ENCODE measurements at regions not wholly inside any gene's neighbourhood (a gene's known extent, or its start where the extent isn't known, plus 50 kb on each side); places are given as distances from the start of the nearest gene placed in this dataset.

DNA sequence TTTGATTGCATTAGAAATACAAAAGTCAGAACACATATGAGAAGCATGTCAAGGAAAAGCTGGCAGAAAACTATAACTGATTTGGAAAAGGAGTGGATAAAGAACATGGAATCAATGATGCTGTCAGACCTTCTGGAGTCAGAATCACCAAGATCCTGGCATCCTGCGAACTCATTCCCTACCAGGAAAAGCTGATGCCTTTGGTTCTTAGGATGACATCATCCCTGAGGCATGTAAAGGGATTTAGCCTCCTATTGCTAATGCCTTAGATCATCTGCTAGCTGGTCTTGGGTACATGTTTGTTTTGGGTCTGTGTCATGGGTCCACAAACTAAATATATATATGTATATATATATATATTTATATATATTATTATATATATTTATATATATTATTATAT lies 680.7 kb downstream of the EPHA4 start:
- Histone ChIP-seq H3K14ac (ENCODE audit: insufficient read depth, low read length) (no peak overlapping the region), H2AK5ac (ENCODE audit: insufficient read length, low read length) (no peak overlapping the region), H2AFZ (ENCODE audit: low read length) (no peak overlapping the region), H2BK15ac (ENCODE audit: low read depth, low read length) (no peak overlapping the region), H3K23ac (ENCODE audit: insufficient read length, low read depth, low read length) (no peak overlapping the region), H2BK5ac (ENCODE audit: insufficient read length, low read length) (no peak overlapping the region), H3K4me2 (ENCODE audit: insufficient read depth, insufficient read length, low read length) (no peak overlapping the region), H3K4me1 (ENCODE audit: insufficient read depth, low read length) (no peaks in the 10 kb centered on the region; the same call in 1 of the 2 replicates), H3K79me2 (ENCODE audit: insufficient read depth, low read length) (no peaks in the 10 kb centered on the region), H3K9me3 (ENCODE audit: control insufficient read depth, low read depth, low read length) (no peaks in the 10 kb centered on the region), H4K5ac (ENCODE audit: insufficient read length, low read depth, low read length) (no peak overlapping the region), H2BK120ac (ENCODE audit: low read depth, low read length, poor library complexity, severe bottlenecking) (no peak overlapping the region), H2BK20ac (ENCODE audit: low read depth, low read length, poor library complexity, severe bottlenecking) (no peak overlapping the region), H3T11ph (ENCODE audit: low read length) (no peak overlapping the region), H3K56ac (ENCODE audit: insufficient read length, low read depth, low read length) (no peak overlapping the region), H3K79me1 (ENCODE audit: insufficient read depth, low read depth, low read length, poor library complexity, severe bottlenecking) (no peaks in the 10 kb centered on the region), H3K23me2 (ENCODE audit: insufficient read length, low read depth, low read length, poor library complexity, severe bottlenecking) (no peaks in the 10 kb centered on the region), H3K4ac (ENCODE audit: low read depth, low read length) (no peak overlapping the region), H3K9ac (ENCODE audit: extremely low read depth, insufficient read length, low read length) (no peak overlapping the region), H4K91ac (ENCODE audit: insufficient read length, low read depth, low read length) (no peak overlapping the region), H2BK12ac (ENCODE audit: insufficient read length, low read depth, low read length) (no peak overlapping the region), H4K20me1 (ENCODE audit: control insufficient read depth, insufficient read depth, insufficient read length) (no peaks in the 10 kb centered on the region), H4K8ac (replicated peaks; ENCODE audit: insufficient read length, low read depth, low read length) (no peak overlapping the region), H3K27me3 (ENCODE audit: insufficient read depth, low read length) (no peaks in the 10 kb centered on the region), H3K27ac (ENCODE audit: insufficient read length, low read depth, low read length) (no peak overlapping the region), H3K18ac (ENCODE audit: insufficient read length, low read depth, low read length) (no peak overlapping the region)
- Mint-ChIP-seq H3K27ac (no peak overlapping the region), H3K27me3 (ENCODE audit: low read depth) (no peaks in the 10 kb centered on the region), H3K36me3 (ENCODE audit: insufficient read depth in 1 of 3, low read depth in 3 of 3) (0 out of 7 replicates have a peak, but pooled peaks cover 0 to 2% (median 0%) of the 10 kb centered on the region in 3 experiments), H3K9me3 (no peaks in the 10 kb centered on the region), H3K4me3 (no peak overlapping the region), H3K4me1 (peaks cover 39 to 41% of the 10 kb centered on the region in 2 experiments)
- DNase-seq, result no peak
- TF ChIP-seq, protein P1, sequence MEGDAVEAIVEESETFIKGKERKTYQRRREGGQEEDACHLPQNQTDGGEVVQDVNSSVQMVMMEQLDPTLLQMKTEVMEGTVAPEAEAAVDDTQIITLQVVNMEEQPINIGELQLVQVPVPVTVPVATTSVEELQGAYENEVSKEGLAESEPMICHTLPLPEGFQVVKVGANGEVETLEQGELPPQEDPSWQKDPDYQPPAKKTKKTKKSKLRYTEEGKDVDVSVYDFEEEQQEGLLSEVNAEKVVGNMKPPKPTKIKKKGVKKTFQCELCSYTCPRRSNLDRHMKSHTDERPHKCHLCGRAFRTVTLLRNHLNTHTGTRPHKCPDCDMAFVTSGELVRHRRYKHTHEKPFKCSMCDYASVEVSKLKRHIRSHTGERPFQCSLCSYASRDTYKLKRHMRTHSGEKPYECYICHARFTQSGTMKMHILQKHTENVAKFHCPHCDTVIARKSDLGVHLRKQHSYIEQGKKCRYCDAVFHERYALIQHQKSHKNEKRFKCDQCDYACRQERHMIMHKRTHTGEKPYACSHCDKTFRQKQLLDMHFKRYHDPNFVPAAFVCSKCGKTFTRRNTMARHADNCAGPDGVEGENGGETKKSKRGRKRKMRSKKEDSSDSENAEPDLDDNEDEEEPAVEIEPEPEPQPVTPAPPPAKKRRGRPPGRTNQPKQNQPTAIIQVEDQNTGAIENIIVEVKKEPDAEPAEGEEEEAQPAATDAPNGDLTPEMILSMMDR (conservative IDR thresholded peaks at IDR 0.05), result no peak
- WGBS (ENCODE audit: extremely low coverage, insufficient read length, low lambda C conversion rate), result no CpG with 5 or more reads among the region's 1 CpG
